Stimulated activated CD4-positive, alpha-beta T cell treated with anti-CD3 and anti-CD28 coated beads, TNF-alpha, amount 100 ng/mL, for 48 hours (primary cell): ENCODE measurements at regions not wholly inside any gene's neighbourhood (a gene's known extent, or its start where the extent isn't known, plus 50 kb on each side); places are given as distances from the start of the nearest gene placed in this dataset.

Experiments
- DNase-seq, 3 donors: peaks; one replicate each; pipeline ENCODE4 v3.0.0-alpha.2; 2020; ENCODE audit warnings: low read depth in 3 of 3

- DNase-seq = no peak
These were observed 903.8 kb downstream of the BCL11B start for GRCh38 chr14:98368221-98368620.

GRCh38 chr14:98368916-98369315 is 903.1 kb downstream of the BCL11B start:
- DNase-seq = no peak

- no peak for DNase-seq
These were observed 902.7 kb downstream of the BCL11B start for GRCh38 chr14:98369344-98369743.

- DNase-seq = no peak
These were observed 901.6 kb downstream of the BCL11B start for GRCh38 chr14:98370352-98370751.

GRCh38 chr14:98371141-98371540 is 900.9 kb downstream of the BCL11B start:
- no peak for DNase-seq

- DNase-seq = no peak
These were observed 897.9 kb downstream of the BCL11B start for GRCh38 chr14:98374136-98374535.

GRCh38 chr14:98375566-98375965 is 896.4 kb downstream of the BCL11B start:
- no peak for DNase-seq

- DNase-seq = no peak
These were observed 892.2 kb downstream of the BCL11B start for GRCh38 chr14:98379830-98380229.

- no peak for DNase-seq
These were observed 889.3 kb downstream of the BCL11B start for GRCh38 chr14:98382662-98383061.

GRCh38 chr14:98385851-98386250 is 886.1 kb downstream of the BCL11B start:
- no peak for DNase-seq

- no peak for DNase-seq
These were observed 880.9 kb downstream of the BCL11B start for GRCh38 chr14:98391061-98391460.

- no peak for DNase-seq
These were observed 878.5 kb downstream of the BCL11B start for GRCh38 chr14:98393527-98393926.

GRCh38 chr14:98404811-98405210 is 867.2 kb downstream of the BCL11B start:
- DNase-seq = no peak

GRCh38 chr14:98408024-98408555 is 863.9 kb downstream of the BCL11B start:
- DNase-seq = no peak

- no peak for DNase-seq
These were observed 863.3 kb downstream of the BCL11B start for GRCh38 chr14:98408713-98409112.

GRCh38 chr14:98411154-98411553 is 860.8 kb downstream of the BCL11B start:
- DNase-seq = no peak

GRCh38 chr14:98412431-98412830 is 859.6 kb downstream of the BCL11B start:
- DNase-seq = no peak

GRCh38 chr14:98415766-98416165 is 856.2 kb downstream of the BCL11B start:
- no peak for DNase-seq

GRCh38 chr14:98417001-98417400 is 855.0 kb downstream of the BCL11B start:
- DNase-seq = no peak

GRCh38 chr14:98428483-98428994 is 843.5 kb downstream of the BCL11B start:
- DNase-seq = no peak

- no peak for DNase-seq
These were observed 838.6 kb downstream of the BCL11B start for GRCh38 chr14:98433436-98433835.

- no peak for DNase-seq
These were observed 834.9 kb downstream of the BCL11B start for GRCh38 chr14:98437113-98437512.

- no peak for DNase-seq
These were observed 827.9 kb downstream of the BCL11B start for GRCh38 chr14:98444077-98444476.

- DNase-seq = no peak
These were observed 826.3 kb downstream of the BCL11B start for GRCh38 chr14:98445718-98446117.
